ENCODE measurements at regions not wholly inside any gene's neighbourhood (a gene's known extent, or its start where the extent isn't known, plus 50 kb on each side); places are given as distances from the start of the nearest gene placed in this dataset.
"Not testable (repeated sequence)": the region's sequence is repeated elsewhere in the genome, so short reads cannot be mapped to it uniquely, and the experiment has no call there.

GRCh38 chr1:70537788-70538187 is 126.7 kb downstream of the CTH start:
- no peaks in the 10 kb centered on the region for H3K36me3 Mint-ChIP-seq
- H3K9me3 Mint-ChIP-seq: no peaks in the 10 kb centered on the region
- ATAC-seq: no peak
- H3K27me3 Mint-ChIP-seq: no peaks in the 10 kb centered on the region
- no peaks in the 10 kb centered on the region for H3K4me1 Mint-ChIP-seq
- H3K4me3 Mint-ChIP-seq: no peak overlapping the region
- no peak overlapping the region for H3K27ac Mint-ChIP-seq

- Mint-ChIP-seq H3K4me1 (no peaks in the 10 kb centered on the region), H3K27ac (no peak overlapping the region), H3K9me3 (no peaks in the 10 kb centered on the region), H3K36me3 (no peaks in the 10 kb centered on the region), H3K4me3 (no peak overlapping the region), H3K27me3 (no peaks in the 10 kb centered on the region)
- ATAC-seq: no peak
Measured at GRCh38 chr1:70542030-70542429, 131.0 kb downstream of the CTH start.

GRCh38 chr1:70542856-70543255 is 131.8 kb downstream of the CTH start:
- ATAC-seq: no peak
- peaks cover 2% of the 10 kb centered on the region for H3K27me3 Mint-ChIP-seq
- no peak overlapping the region for H3K4me3 Mint-ChIP-seq
- no peak overlapping the region for H3K27ac Mint-ChIP-seq
- no peaks in the 10 kb centered on the region for H3K36me3 Mint-ChIP-seq
- H3K4me1 Mint-ChIP-seq: no peaks in the 10 kb centered on the region
- H3K9me3 Mint-ChIP-seq: no peaks in the 10 kb centered on the region

DNA sequence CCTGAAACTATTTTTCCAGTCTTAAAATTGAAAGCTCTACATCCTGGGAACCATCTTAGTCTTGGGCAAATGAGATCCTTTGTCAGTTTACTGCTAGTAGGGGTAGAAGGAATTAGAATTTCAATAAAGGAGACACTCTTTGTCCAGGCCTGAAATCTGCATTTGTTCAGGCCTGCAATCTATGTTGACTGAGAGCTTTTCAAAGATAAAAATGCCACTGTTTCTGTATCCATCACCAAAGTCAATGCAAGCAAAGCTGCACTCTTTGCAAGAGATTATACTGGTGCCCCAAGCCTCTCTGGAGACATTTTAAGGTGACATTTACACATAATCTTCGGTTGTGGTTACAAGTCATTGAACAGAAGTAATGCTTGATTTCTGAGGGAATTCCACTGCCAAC is 135.7 kb downstream of the CTH start:
- H3K9me3 Mint-ChIP-seq: no peaks in the 10 kb centered on the region
- H3K4me1 Mint-ChIP-seq: no peaks in the 10 kb centered on the region
- H3K27me3 Mint-ChIP-seq: peaks cover 18% of the 10 kb centered on the region
- ATAC-seq: no peak
- H3K4me3 Mint-ChIP-seq: no peak overlapping the region
- no peaks in the 10 kb centered on the region for H3K36me3 Mint-ChIP-seq
- H3K27ac Mint-ChIP-seq: no peak overlapping the region

DNA sequence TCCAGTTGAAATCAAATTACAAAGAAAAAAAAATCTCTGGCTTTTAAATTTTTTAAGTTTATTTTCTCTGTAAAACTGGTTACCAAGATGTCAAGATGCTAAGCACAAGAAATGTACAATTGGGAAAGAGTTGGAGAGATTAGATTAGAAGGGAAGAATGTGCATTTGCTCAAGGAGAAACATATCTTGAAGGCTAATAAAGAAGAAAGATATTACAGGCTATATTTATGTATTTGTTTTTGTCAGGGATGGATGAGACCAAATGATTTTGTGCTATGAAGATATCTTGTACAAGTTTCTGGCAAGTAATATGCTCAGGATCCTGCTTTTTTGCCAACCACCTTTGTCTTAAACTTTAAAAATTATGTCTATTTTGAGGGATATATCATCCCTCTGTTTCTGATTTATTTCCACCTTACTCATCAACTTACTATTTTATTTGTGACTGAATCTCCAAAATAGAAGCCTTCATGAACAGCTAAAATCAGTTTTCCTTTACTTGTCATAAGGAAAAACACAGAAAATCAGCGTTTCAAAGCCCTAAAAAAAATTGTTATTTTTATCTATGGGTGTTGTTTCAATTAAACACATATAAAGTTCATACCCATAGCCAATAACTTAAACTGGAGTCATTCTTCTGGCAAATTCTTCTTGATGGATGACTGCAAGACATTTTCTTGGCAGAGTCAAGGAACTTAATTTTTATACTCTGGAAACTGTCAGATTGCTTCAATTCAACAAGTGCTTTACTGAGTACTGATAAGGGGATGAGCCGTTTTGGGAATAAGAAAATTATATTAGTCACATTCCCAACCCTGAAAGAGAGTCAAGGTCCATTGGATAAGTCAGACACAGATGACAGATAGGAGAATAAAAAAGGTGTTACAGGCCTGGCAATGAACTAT is 141.8 kb downstream of the CTH start:
- Mint-ChIP-seq H3K9me3 (no peaks in the 10 kb centered on the region), H3K4me3 (no peak overlapping the region), H3K4me1 (no peaks in the 10 kb centered on the region), H3K27me3 (peaks cover 15% of the 10 kb centered on the region), H3K27ac (no peak overlapping the region), H3K36me3 (no peaks in the 10 kb centered on the region)
- ATAC-seq: no peak

DNA sequence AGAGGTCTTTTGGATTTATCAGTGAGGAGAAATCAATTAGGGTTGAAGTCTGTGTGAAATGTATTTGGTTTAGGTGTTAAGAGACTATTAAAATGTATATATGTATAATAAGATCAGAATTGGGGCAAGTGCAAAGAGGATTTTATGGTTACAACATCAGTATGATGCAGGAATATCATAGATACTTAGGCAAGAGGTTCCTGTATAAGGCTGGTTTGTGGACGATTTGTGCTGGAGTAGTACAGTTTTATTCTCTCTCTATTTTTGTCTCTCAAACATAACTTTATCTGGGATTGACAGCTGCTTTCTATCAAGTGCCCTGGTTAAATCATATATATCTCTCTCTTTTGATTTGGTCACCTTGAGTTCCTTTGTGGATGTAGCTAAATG is 142.5 kb downstream of the CTH start:
- Mint-ChIP-seq H3K27ac (no peak overlapping the region), H3K9me3 (no peaks in the 10 kb centered on the region), H3K27me3 (peaks cover 9% of the 10 kb centered on the region), H3K36me3 (no peaks in the 10 kb centered on the region), H3K4me1 (no peaks in the 10 kb centered on the region), H3K4me3 (no peak overlapping the region)
- ATAC-seq: no peak

- Mint-ChIP-seq H3K9me3 (no peaks in the 10 kb centered on the region), H3K4me1 (no peaks in the 10 kb centered on the region), H3K27ac (no peak overlapping the region), H3K4me3 (no peak overlapping the region), H3K36me3 (no peaks in the 10 kb centered on the region), H3K27me3 (peaks cover 9% of the 10 kb centered on the region)
- no peak for ATAC-seq
Measured at GRCh38 chr1:70554341-70554740, 143.3 kb downstream of the CTH start.

DNA sequence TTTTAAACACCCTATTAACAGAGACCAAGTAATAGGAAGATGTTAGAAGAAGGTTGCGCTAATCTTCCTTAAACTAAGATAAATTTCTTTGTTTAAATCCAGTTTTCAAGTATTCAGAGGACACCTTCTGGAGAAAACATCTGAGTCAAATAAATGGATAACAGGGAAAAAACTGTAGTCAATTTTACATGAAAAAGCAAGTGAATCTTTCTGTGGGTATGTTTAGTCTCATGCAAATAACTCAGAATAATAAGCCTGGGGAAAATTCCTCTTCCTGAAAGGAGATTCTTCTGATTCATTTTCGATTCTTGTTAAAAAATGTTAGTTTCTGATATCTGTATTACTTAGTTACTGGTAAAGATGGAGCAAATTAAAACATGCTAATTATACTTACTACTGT is 145.5 kb downstream of the CTH start:
- Mint-ChIP-seq H3K4me1 (no peaks in the 10 kb centered on the region), H3K4me3 (no peak overlapping the region), H3K27ac (no peak overlapping the region), H3K27me3 (no peaks in the 10 kb centered on the region), H3K36me3 (no peaks in the 10 kb centered on the region), H3K9me3 (no peaks in the 10 kb centered on the region)
- no peak for ATAC-seq

- Mint-ChIP-seq H3K27ac (no peak overlapping the region), H3K4me3 (no peak overlapping the region), H3K4me1 (no peaks in the 10 kb centered on the region), H3K36me3 (no peaks in the 10 kb centered on the region), H3K9me3 (peaks cover 4% of the 10 kb centered on the region), H3K27me3 (no peaks in the 10 kb centered on the region)
- no peak for ATAC-seq
Measured at GRCh38 chr1:70567167-70567566, 156.1 kb downstream of the CTH start.

DNA sequence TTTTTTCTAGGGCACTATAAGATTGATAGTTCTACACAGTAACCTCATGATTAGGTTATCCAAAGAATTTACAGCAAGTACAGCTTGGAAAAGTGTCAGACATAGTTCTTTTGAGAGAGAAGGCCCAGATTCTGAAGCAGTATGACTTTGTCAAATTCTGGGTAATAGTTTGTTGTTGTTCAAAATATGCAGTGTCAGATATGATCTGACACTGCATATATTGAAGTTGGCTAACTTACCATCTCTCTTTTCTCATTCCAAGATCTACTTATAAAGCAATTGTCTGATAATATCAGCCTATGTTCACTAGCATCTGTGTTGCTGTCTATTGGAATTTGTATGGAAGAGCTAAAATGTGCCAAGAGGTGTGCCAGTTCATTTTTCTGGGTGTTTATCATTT is 160.1 kb downstream of the CTH start:
- H3K9me3 Mint-ChIP-seq: peaks cover 4% of the 10 kb centered on the region
- no peak for ATAC-seq
- no peak overlapping the region for H3K4me3 Mint-ChIP-seq
- no peak overlapping the region for H3K27ac Mint-ChIP-seq
- no peaks in the 10 kb centered on the region for H3K36me3 Mint-ChIP-seq
- no peaks in the 10 kb centered on the region for H3K4me1 Mint-ChIP-seq
- H3K27me3 Mint-ChIP-seq: peaks cover 10% of the 10 kb centered on the region

DNA sequence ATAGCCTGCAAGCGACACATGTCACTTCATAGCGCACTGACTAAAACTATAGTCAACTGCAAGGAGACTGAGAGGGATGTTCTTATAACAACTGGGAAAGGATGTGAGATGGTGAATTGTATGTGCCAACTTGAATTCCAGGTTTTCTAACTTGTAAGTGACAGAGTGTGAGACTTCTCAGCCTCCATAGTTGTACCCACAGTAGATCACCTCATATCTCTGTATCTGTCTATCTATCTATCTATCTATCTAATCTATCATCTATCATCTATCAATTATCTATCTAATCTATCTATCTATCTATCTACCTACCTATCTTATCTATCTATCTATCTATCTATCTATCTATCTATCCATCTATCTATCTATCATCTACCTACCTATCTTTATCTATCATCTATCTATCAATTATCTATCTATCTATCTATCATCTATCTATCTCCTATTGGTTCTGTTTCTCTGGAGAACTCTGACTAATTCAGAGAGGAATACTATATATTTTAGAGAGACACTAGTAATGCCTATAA is 162.3 kb downstream of the CTH start:
- no peak for ATAC-seq
- H3K27ac Mint-ChIP-seq: no peak overlapping the region
- H3K27me3 Mint-ChIP-seq: peaks cover 10% of the 10 kb centered on the region

DNA sequence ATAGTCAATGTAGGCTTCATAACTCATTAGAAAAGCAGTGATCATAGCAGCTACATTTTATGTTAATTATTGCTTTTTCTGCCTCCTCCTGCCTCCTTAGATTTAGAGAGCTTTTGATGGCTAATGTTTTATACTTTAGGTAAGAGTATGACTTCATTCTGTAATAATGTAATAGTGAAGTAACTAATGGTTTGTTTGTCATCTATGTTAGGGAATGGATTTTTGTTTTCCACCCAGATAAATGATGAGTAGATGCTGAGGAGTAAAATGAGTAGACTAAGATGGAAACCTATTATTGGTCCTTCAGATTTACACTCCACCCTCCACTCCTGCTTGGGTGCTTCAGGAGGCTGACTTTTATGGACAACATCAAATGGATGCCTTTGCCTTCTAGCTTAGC is 170.6 kb downstream of the CTH start:
- Mint-ChIP-seq H3K36me3 (no peaks in the 10 kb centered on the region), H3K4me1 (no peaks in the 10 kb centered on the region)
- no peak for ATAC-seq

More for the DNA sequence above, 162.3 kb downstream of the CTH start:
- no peak overlapping the region for H3K4me3 Mint-ChIP-seq
- no peaks in the 10 kb centered on the region for H3K36me3 Mint-ChIP-seq
- peaks cover 4% of the 10 kb centered on the region for H3K9me3 Mint-ChIP-seq
- no peaks in the 10 kb centered on the region for H3K4me1 Mint-ChIP-seq

DNA sequence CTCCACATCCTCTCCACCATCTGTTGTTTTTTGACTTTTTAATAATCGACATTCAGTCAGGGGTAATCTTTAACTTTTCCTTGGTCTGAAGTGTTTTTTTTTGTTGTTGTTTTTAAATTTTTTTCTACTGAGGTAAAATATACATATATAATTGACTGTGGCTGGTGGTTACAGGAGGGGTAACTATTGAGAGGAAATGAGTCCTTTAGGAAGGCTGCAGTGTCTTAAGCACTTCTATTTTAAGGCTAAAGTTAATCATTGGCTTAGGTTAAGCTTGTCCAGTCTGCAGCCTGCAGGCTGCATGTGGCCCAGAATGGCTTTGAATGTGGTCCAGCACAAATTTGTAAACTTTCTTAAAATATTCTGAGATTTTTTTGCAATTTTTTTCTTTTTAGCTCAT is 172.5 kb downstream of the CTH start:
- H3K27ac Mint-ChIP-seq: no peak overlapping the region
- no peaks in the 10 kb centered on the region for H3K36me3 Mint-ChIP-seq

More for the DNA sequence above, 170.6 kb downstream of the CTH start:
- Mint-ChIP-seq H3K4me3 (no peak overlapping the region), H3K27ac (no peak overlapping the region), H3K9me3 (no peaks in the 10 kb centered on the region), H3K27me3 (no peaks in the 10 kb centered on the region)

DNA sequence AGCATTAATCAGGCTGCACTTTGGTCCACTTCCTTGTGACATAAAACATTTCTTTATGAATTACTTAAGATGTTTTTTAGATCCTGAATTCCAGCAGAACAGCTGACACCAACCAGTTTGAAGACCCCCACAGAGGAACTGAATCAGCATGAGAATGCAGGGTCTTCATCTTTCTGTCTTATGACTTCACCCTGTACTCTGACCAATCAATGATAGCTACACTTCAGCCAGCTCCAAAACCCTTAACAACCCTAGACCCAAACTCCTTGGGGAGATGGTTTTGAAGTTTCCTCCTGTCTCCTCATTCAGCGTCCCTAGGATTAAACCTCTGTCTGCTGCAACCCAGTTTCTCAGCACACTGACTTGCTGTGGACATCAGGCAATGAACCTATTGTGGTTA is 175.0 kb downstream of the CTH start:
- Mint-ChIP-seq H3K4me1 (no peaks in the 10 kb centered on the region), H3K27me3 (peaks cover 13% of the 10 kb centered on the region)
- no peak for ATAC-seq

More for the DNA sequence above, 172.5 kb downstream of the CTH start:
- no peaks in the 10 kb centered on the region for H3K9me3 Mint-ChIP-seq
- no peak for ATAC-seq
- H3K4me3 Mint-ChIP-seq: no peak overlapping the region
- H3K4me1 Mint-ChIP-seq: no peaks in the 10 kb centered on the region
- no peaks in the 10 kb centered on the region for H3K27me3 Mint-ChIP-seq

DNA sequence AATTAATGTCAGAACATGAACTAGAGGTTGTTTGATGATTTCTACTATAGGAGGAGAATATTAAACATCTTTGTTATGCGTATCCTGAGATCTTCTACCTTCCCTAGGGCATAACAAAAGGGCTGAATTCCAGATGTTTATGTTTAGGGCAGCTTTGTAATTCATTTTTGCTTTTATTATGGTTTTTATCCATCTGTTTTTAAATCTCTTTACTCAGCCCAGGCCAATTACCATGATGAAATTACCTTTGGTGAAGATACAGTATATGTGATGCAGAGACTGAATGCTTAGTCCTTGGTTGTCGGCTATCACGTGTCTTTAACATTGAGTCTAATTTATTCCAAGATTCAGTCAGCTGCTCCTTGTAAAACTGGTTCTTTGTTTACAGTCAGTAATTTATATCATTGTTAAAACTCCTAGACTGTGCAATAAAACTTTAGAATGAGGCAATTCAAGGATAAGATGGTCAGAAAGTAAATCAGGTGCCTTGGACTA is 176.9 kb downstream of the CTH start:
- Mint-ChIP-seq H3K4me1 (no peaks in the 10 kb centered on the region), H3K27ac (no peak overlapping the region), H3K9me3 (no peaks in the 10 kb centered on the region), H3K27me3 (peaks cover 13% of the 10 kb centered on the region), H3K4me3 (no peak overlapping the region), H3K36me3 (no peaks in the 10 kb centered on the region)
- no peak for ATAC-seq

More for the DNA sequence above, 175.0 kb downstream of the CTH start:
- H3K27ac Mint-ChIP-seq: no peak overlapping the region
- no peak overlapping the region for H3K4me3 Mint-ChIP-seq
- H3K9me3 Mint-ChIP-seq: no peaks in the 10 kb centered on the region
- no peaks in the 10 kb centered on the region for H3K36me3 Mint-ChIP-seq

DNA sequence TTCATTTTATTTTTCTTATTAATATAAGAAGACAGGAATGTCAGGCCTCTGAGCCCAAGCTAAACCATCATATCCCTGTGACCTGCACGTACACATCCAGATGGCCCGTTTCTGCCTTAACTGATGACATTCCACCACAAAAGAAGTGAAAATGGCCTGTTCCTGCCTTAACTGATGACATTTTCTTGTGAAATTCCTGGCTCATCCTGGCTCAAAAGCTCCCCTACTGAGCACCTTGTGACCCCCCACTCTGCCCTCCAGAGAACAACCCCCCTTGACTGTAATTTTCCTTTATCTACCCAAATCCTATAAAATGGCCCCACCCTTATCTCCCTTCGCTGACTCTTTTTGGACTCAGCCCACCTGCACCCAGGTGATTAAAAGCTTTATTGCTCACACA is 182.5 kb downstream of the CTH start:
- H3K4me3 Mint-ChIP-seq, H3K27ac Mint-ChIP-seq, ATAC-seq, H3K9me3 Mint-ChIP-seq, H3K4me1 Mint-ChIP-seq, H3K36me3 Mint-ChIP-seq: not testable (repeated sequence)
- peaks cover 13% of the 10 kb centered on the region for H3K27me3 Mint-ChIP-seq
